IMR-90 (cell line): ENCODE measurements at regions not wholly inside any gene's neighbourhood (a gene's known extent, or its start where the extent isn't known, plus 50 kb on each side); places are given as distances from the start of the nearest gene placed in this dataset.

Experiments used
- ATAC-seq: fragments of 200-7000 bp; cut with Tn5 transposase; 2 replicates; pipeline ENCODE4 v1.9.1; 2020; ENCODE audit warnings: low read depth, mild to moderate bottlenecking, moderate library complexity
- BruUV-seq: library from RNA; stranded (reverse); fragments of 400-500 nt; replicated peaks from 2 replicates; lab custom pipeline; 2021; lab: Mats Ljungman, UMichigan
- CTCF ChIA-PET: fragments of 300-600 bp; formaldehyde crosslinking; extraction: SDS; loops from one replicate; lab custom pipeline; 2021; ENCODE audit warnings: antibody characterized with exemption; lab: Yijun Ruan, JAX
- POLR2A ChIA-PET: fragments of 300-600 bp; sonication (Branson Sonifier 250); formaldehyde crosslinking; loops from one replicate; lab custom pipeline; 2022; ENCODE audit warnings: antibody characterized with exemption; ENCODE audit not compliant: unreplicated experiment; lab: Charles Lee
- DNase-seq: peaks from one replicate; pipeline ENCODE4 v3.0.0; 2013
- H2AFZ ChIP-seq: replicated peaks from 2 replicates; pipeline ENCODE3; 2013; ENCODE audit warnings: low read length, mild to moderate bottlenecking; ENCODE audit not compliant: poor library complexity
- H2AK5ac ChIP-seq: 2 replicates; pipeline ENCODE4 v1.6.1; 2013; ENCODE audit warnings: low read depth, low read length, inconsistent platforms
- H2AK9ac ChIP-seq: replicated peaks from 2 replicates; pipeline ENCODE3; 2013; ENCODE audit warnings: mild to moderate bottlenecking, low read depth, low read length, moderate library complexity; ENCODE audit not compliant: poor library complexity
- H2BK120ac ChIP-seq: 2 replicates; pipeline ENCODE4 v1.6.1; 2013; ENCODE audit warnings: low read depth, low read length, inconsistent platforms
- H2BK15ac ChIP-seq: 3 replicates; pipeline ENCODE4 v1.6.1; 2013; ENCODE audit warnings: low read depth, low read length, inconsistent platforms
- H2BK20ac ChIP-seq: 2 replicates; pipeline ENCODE4 v1.6.1; 2013; ENCODE audit warnings: low read depth, mild to moderate bottlenecking, inconsistent platforms, low read length, moderate library complexity
- H2BK5ac ChIP-seq: 2 replicates; pipeline ENCODE4 v1.6.1; 2013; ENCODE audit warnings: mild to moderate bottlenecking, low read depth, low read length, inconsistent platforms; ENCODE audit not compliant: poor library complexity, severe bottlenecking
- H3K14ac ChIP-seq: replicated peaks from 2 replicates; pipeline ENCODE4 v1.6.1; 2013; ENCODE audit warnings: low read depth, low read length, inconsistent platforms
- H3K18ac ChIP-seq: 2 replicates; pipeline ENCODE4 v1.6.1; 2013; ENCODE audit warnings: low read depth, low read length, control low read depth
- H3K23ac ChIP-seq: 2 replicates; pipeline ENCODE4 v1.6.1; 2013; ENCODE audit warnings: low read depth, low read length, inconsistent platforms
- H3K27ac ChIP-seq: 2 replicates; pipeline ENCODE4 v1.5.1; 2013; ENCODE audit warnings: mild to moderate bottlenecking, control low read depth, low read length; ENCODE audit not compliant: insufficient read depth
- H3K27me3 ChIP-seq: 2 replicates; pipeline ENCODE4 v1.6.1; 2013; ENCODE audit warnings: low read length; ENCODE audit not compliant: control insufficient read depth, insufficient read depth
- H3K36me3 ChIP-seq: 2 replicates; pipeline ENCODE4 v1.6.1; 2013; ENCODE audit warnings: low read length, mixed read lengths; ENCODE audit not compliant: control insufficient read depth, insufficient read depth
- H3K4ac ChIP-seq: 2 replicates; pipeline ENCODE4 v1.6.1; 2013; ENCODE audit warnings: low read depth, low read length, inconsistent platforms
- H3K4me1 ChIP-seq: 2 replicates; pipeline ENCODE4 v1.6.1; 2013; ENCODE audit warnings: low read length, mixed read lengths; ENCODE audit not compliant: control insufficient read depth, insufficient read depth
- H3K4me2 ChIP-seq: 2 replicates; pipeline ENCODE4 v1.6.1; 2013; ENCODE audit warnings: low read depth, mild to moderate bottlenecking, control low read depth, low read length, moderate library complexity
- H3K4me3 ChIP-seq: 2 replicates; pipeline ENCODE4 v1.5.1; 2013; ENCODE audit warnings: low read depth, mild to moderate bottlenecking, control low read depth, low read length, moderate library complexity; ENCODE audit not compliant: insufficient read depth
- H3K56ac ChIP-seq: 2 replicates; pipeline ENCODE4 v1.6.1; 2013; ENCODE audit warnings: low read length, inconsistent platforms; ENCODE audit not compliant: insufficient read depth; ENCODE audit errors: extremely low read depth
- H3K79me1 ChIP-seq, 2 experiments: 2 replicates each; pipeline ENCODE4 v1.6.1; 2013; ENCODE audit warnings: low read length in 2 of 2, inconsistent platforms in 1 of 2, low read depth in 1 of 2
- H3K9ac ChIP-seq: 2 replicates; pipeline ENCODE4 v1.6.1; 2013; ENCODE audit warnings: low read depth, low read length, control low read depth
- H3K9me1 ChIP-seq: 2 replicates; pipeline ENCODE4 v1.6.1; 2013; ENCODE audit warnings: low read length, inconsistent platforms; ENCODE audit not compliant: insufficient read depth
- H3K9me3 ChIP-seq: 2 replicates; pipeline ENCODE4 v1.6.1; 2013; ENCODE audit warnings: low read length; ENCODE audit not compliant: control insufficient read depth, insufficient read depth
- H4K20me1 ChIP-seq: 2 replicates; pipeline ENCODE4 v1.6.1; 2013; ENCODE audit warnings: low read length, inconsistent platforms; ENCODE audit not compliant: insufficient read depth
- H4K5ac ChIP-seq: 2 replicates; pipeline ENCODE4 v1.6.1; 2013; ENCODE audit warnings: mild to moderate bottlenecking, low read depth, low read length, control low read depth
- H4K8ac ChIP-seq, 2 experiments: 2 replicates each; pipeline ENCODE4 v1.6.1; 2013; ENCODE audit warnings: low read depth in 2 of 2, low read length in 2 of 2, control low read depth in 1 of 2, inconsistent platforms in 1 of 2
- H4K91ac ChIP-seq: 2 replicates; pipeline ENCODE4 v1.6.1; 2013; ENCODE audit warnings: low read depth, low read length, inconsistent platforms; ENCODE audit not compliant: insufficient read depth
- BHLHE40 ChIP-seq: fragments of 150-350 bp; IDR thresholded peaks from 2 replicates; pipeline ENCODE4 v1.6.1; 2016; ENCODE audit warnings: mild to moderate bottlenecking, low read depth, low read length
- CEBPB ChIP-seq: IDR thresholded peaks from 2 replicates; pipeline ENCODE4 v1.6.1; 2012; ENCODE audit warnings: low read depth, low read length, improper control_type of control experiment
- CHD1 ChIP-seq: IDR thresholded peaks from 2 replicates; pipeline ENCODE4 v1.6.1; 2012; ENCODE audit warnings: low read depth, low read length, improper control_type of control experiment
- CTCF ChIP-seq: conservative IDR thresholded peaks from 2 replicates; pipeline ENCODE4 v1.5.1; 2012; ENCODE audit warnings: mild to moderate bottlenecking, low read depth, low read length, improper control_type of control experiment
- ELK1 ChIP-seq: fragments of 150-350 bp; IDR thresholded peaks from 2 replicates; pipeline ENCODE4 v1.6.1; 2016; ENCODE audit warnings: low read depth, mild to moderate bottlenecking, low read length, moderate library complexity, borderline replicate concordance
- FOS ChIP-seq: fragments of 150-350 bp; IDR thresholded peaks from 2 replicates; pipeline ENCODE4 v1.6.1; 2016; ENCODE audit warnings: low read depth, low read length
- MAFK ChIP-seq: IDR thresholded peaks from 2 replicates; pipeline ENCODE4 v1.6.1; 2012; ENCODE audit warnings: low read depth, low read length, improper control_type of control experiment
- MAZ ChIP-seq: IDR thresholded peaks from 2 replicates; pipeline ENCODE4 v1.6.1; 2012; ENCODE audit warnings: low read depth, mild to moderate bottlenecking, low read length, improper control_type of control experiment, moderate library complexity, borderline replicate concordance
- MXI1 ChIP-seq: IDR thresholded peaks from 2 replicates; pipeline ENCODE4 v1.6.1; 2012; ENCODE audit warnings: low read depth, mild to moderate bottlenecking, low read length, moderate library complexity, borderline replicate concordance
- NFE2L2 ChIP-seq: fragments of 150-350 bp; IDR thresholded peaks from 2 replicates; pipeline ENCODE4 v1.6.1; 2016; ENCODE audit warnings: low read depth, mild to moderate bottlenecking, low read length
- POLR2A ChIP-seq: IDR thresholded peaks from 2 replicates; pipeline ENCODE4 v1.6.1; 2012; ENCODE audit warnings: mild to moderate bottlenecking, low read depth, low read length
- RAD21 ChIP-seq: IDR thresholded peaks from 2 replicates; pipeline ENCODE4 v1.6.1; 2012; ENCODE audit warnings: low read length, improper control_type of control experiment
- RCOR1 ChIP-seq: IDR thresholded peaks from 2 replicates; pipeline ENCODE4 v1.6.1; 2012; ENCODE audit warnings: mild to moderate bottlenecking, low read length, improper control_type of control experiment; ENCODE audit not compliant: insufficient replicate concordance
- RFX5 ChIP-seq: IDR thresholded peaks from 2 replicates; pipeline ENCODE4 v1.8.0; 2012; ENCODE audit warnings: low read depth, mild to moderate bottlenecking, low read length, moderate library complexity
- SMC3 ChIP-seq: fragments of 150-350 bp; IDR thresholded peaks from 2 replicates; pipeline ENCODE4 v1.6.1; 2016; ENCODE audit warnings: low read depth, mild to moderate bottlenecking, antibody characterized with exemption, low read length, moderate library complexity
- USF2 ChIP-seq: fragments of 150-350 bp; IDR thresholded peaks from 2 replicates; pipeline ENCODE4 v1.6.1; 2017; ENCODE audit warnings: mild to moderate bottlenecking, antibody characterized with exemption, low read length, low read depth
- WGBS, 2 experiments: methylation state at CpG; one replicate each; pipeline versions ENCODE4 v1.1.5 to v1.1.7; 2013; ENCODE audit warnings: missing lambda C conversion rate in 2 of 2; ENCODE audit not compliant: insufficient read length in 1 of 2; ENCODE audit errors: extremely low coverage in 2 of 2; 5-methylcytosine and 5-hydroxymethylcytosine counted together
- dilution Hi-C: fragments of 300-500 bp; cut with HindIII; formaldehyde crosslinking; loops from one replicate; pipeline ENCODE4 v1.14.3; 2018; ENCODE audit warnings: low sequenced_read_pairs; ENCODE audit not compliant: unreplicated experiment
- in situ Hi-C: fragments of 300-500 bp; cut with MboI; formaldehyde crosslinking; loops from 3 replicates; pipeline ENCODE4 v1.14.3; 2019; ENCODE audit warnings: low sequenced_read_pairs, inconsistent platforms, mixed read lengths
- intact Hi-C: fragments of 100-400 bp; cut with micrococcal nuclease; formaldehyde crosslinking; loops from 2 replicates; pipeline ENCODE4 v1.10.0; 2022

GRCh38 chr7:22628112-22628511 is 98.9 kb upstream of the IL6 start:
- intact Hi-C loops: no loop called here

More at GRCh38 chr7:22628112-22628511, 98.9 kb upstream of the IL6 start:
- H4K91ac ChIP-seq: no peak overlapping the region
- H3K4ac ChIP-seq: no peak overlapping the region
- H3K14ac ChIP-seq: no peak overlapping the region
- H2BK120ac ChIP-seq: no peak overlapping the region
- H4K8ac ChIP-seq: no peak overlapping the region
- H3K9ac ChIP-seq: no peak overlapping the region
- no peak for TF ChIP-seq CHD1
- TF ChIP-seq RFX5: no peak
- TF ChIP-seq POLR2A: no peak
- no peak for TF ChIP-seq BHLHE40
- TF ChIP-seq MAFK: no peak
- TF ChIP-seq USF2: no peak
- no peak for TF ChIP-seq FOS
- TF ChIP-seq SMC3: no peak
- TF ChIP-seq ELK1: no peak
- no peak for TF ChIP-seq CTCF
- TF ChIP-seq NFE2L2: no peak
- no peak for TF ChIP-seq MXI1
- no peak for TF ChIP-seq RCOR1
- TF ChIP-seq MAZ: no peak
- TF ChIP-seq CEBPB: no peak
- no peak for TF ChIP-seq RAD21
- H2BK20ac ChIP-seq: no peak overlapping the region
- H3K9me3 ChIP-seq: no peaks in the 10 kb centered on the region
- no peak overlapping the region for H3K4me3 ChIP-seq
- H3K36me3 ChIP-seq: no peaks in the 10 kb centered on the region
- H3K23ac ChIP-seq: no peak overlapping the region
- no peak overlapping the region for H4K5ac ChIP-seq
- no peak overlapping the region for H2BK5ac ChIP-seq
- ATAC-seq (no peak), DNase-seq (no peak)
- no peak overlapping the region for H2AK5ac ChIP-seq
- peaks cover 3% of the 10 kb centered on the region for H3K4me1 ChIP-seq
- H3K79me1 ChIP-seq: no peaks in the 10 kb centered on the region
- H2BK15ac ChIP-seq: no peak overlapping the region
- no peaks in the 10 kb centered on the region for H4K20me1 ChIP-seq
- no peaks in the 10 kb centered on the region for H3K27me3 ChIP-seq
- dilution Hi-C loops: no loop called here
- no peak overlapping the region for H2AK9ac ChIP-seq
- H3K27ac ChIP-seq: no peak overlapping the region
- ChIA-PET POLR2A (no interaction called here), CTCF (no interaction called here)
- H3K9me1 ChIP-seq: no peaks in the 10 kb centered on the region
- no peak overlapping the region for H3K18ac ChIP-seq
- H3K4me2 ChIP-seq: no peak overlapping the region
- in situ Hi-C loops: no loop called here
- no CpG with 5 or more reads among the region's 1 CpG for WGBS, 2 experiments
- H3K56ac ChIP-seq: no peak overlapping the region
- no peak overlapping the region for H2AFZ ChIP-seq
- BruUV-seq: no TSS peak
